A549 (cell line): ENCODE measurements at regions not wholly inside any gene's neighbourhood (a gene's known extent, or its start where the extent isn't known, plus 50 kb on each side); places are given as distances from the start of the nearest gene placed in this dataset.
A peak's percentile ranks its signal among the peaks of the same experiment; 100 is the strongest.

Experiments
- ATAC-seq, 2 experiments: fragments of 200-7000 bp in 1 of 2; fragments of >200 bp in 1 of 2; cut with Nextera tagmentation in 1 of 2; cut with Tn5 transposase in 1 of 2; 3 replicates each; pipeline versions ENCODE4 v1.8.0 to v1.9.1; 2018 to 2020; ENCODE audit warnings: mild to moderate bottlenecking in 1 of 2, moderate library complexity in 1 of 2
- CTCF ChIA-PET: fragments of 300-600 bp; sonication (Branson Sonifier 250); formaldehyde crosslinking; extraction: SDS; loops from one replicate; lab custom pipeline; 2021; ENCODE audit warnings: antibody characterized with exemption, inconsistent platforms; lab: Yijun Ruan, JAX
- POLR2A ChIA-PET: fragments of 350-600 bp; formaldehyde crosslinking; extraction: SDS; loops from one replicate; lab custom pipeline; 2021; ENCODE audit warnings: antibody characterized with exemption, inconsistent platforms; lab: Yijun Ruan, JAX
- DNase-seq, 2 experiments: peaks; one replicate each; pipeline versions ENCODE4 v3.0.0 to v3.0.0-alpha.2; 2011 to 2016; ENCODE audit warnings: low read depth in 1 of 2, low spot score in 1 of 2
- FAIRE-seq: peaks from 2 replicates; lab custom pipeline; 2011; peaks lifted over from hg19 to GRCh38; lab: Jason Lieb, UNC
- H3K27ac ChIP-seq, 2 experiments: fragments of >200 bp; sonication (Bioruptor Twin); formaldehyde crosslinking; 3 replicates each; pipeline ENCODE4 v1.5.1; 2016 to 2017
- H3K4me1 ChIP-seq: fragments of >200 bp; sonication (Bioruptor Twin); formaldehyde crosslinking; 3 replicates; pipeline ENCODE4 v1.6.1; 2016
- H3K4me2 ChIP-seq: fragments of >200 bp; sonication (Bioruptor Twin); formaldehyde crosslinking; 3 replicates; pipeline ENCODE4 v1.6.1; 2016
- H3K4me3 ChIP-seq: fragments of >200 bp; sonication (Bioruptor Twin); formaldehyde crosslinking; 3 replicates; pipeline ENCODE4 v1.5.1; 2016
- H3K9me3 ChIP-seq: fragments of >200 bp; sonication (Bioruptor Twin); formaldehyde crosslinking; 3 replicates; pipeline ENCODE4 v1.6.1; 2016
- ATOH8 ChIP-seq: fragments of 250-450 bp; sonication (Bioruptor Pico); IDR thresholded peaks from 2 replicates; pipeline ENCODE4 v1.5.0; 2020; ENCODE audit warnings: low read depth, mild to moderate bottlenecking, moderate library complexity
- BCL3 ChIP-seq: fragments of >200 bp; sonication (Bioruptor Twin); formaldehyde crosslinking; IDR thresholded peaks from 3 replicates; pipeline ENCODE4 v1.6.1; 2016
- CBX8 ChIP-seq: fragments of 200-600 bp; sonication (generic); IDR thresholded peaks from 2 replicates; pipeline ENCODE4 v1.6.1; 2016
- CHD2 ChIP-seq: fragments of 150-350 bp; IDR thresholded peaks from 2 replicates; pipeline ENCODE4 v1.6.1; 2014; ENCODE audit warnings: low read length; ENCODE audit not compliant: partially characterized antibody
- CTCF ChIP-seq: fragments of >200 bp; sonication (Bioruptor Twin); formaldehyde crosslinking; IDR thresholded peaks from 3 replicates; pipeline ENCODE4 v1.5.1; 2016
- EHF ChIP-seq: fragments of 250-450 bp; sonication (Bioruptor Pico); IDR thresholded peaks from 2 replicates; pipeline ENCODE4 v1.5.0; 2020; ENCODE audit warnings: mild to moderate bottlenecking
- ELK1 ChIP-seq: fragments of 150-350 bp; IDR thresholded peaks from 2 replicates; pipeline ENCODE4 v1.6.1; 2014; ENCODE audit warnings: low read depth, mild to moderate bottlenecking, low read length
- ESRRA ChIP-seq: fragments of 150-350 bp; IDR thresholded peaks from 2 replicates; pipeline ENCODE4 v1.6.1; 2014; ENCODE audit warnings: mild to moderate bottlenecking, low read length, borderline replicate concordance
- FOSB ChIP-seq: fragments of 250-450 bp; sonication (Bioruptor Pico); IDR thresholded peaks from 2 replicates; pipeline ENCODE4 v1.5.0; 2020; ENCODE audit warnings: mild to moderate bottlenecking, moderate library complexity
- FOSL2 ChIP-seq, 2 experiments: fragments of 450-650 bp in 1 of 2; fragments of >200 bp in 1 of 2; sonication (Bioruptor Twin) in 1 of 2; formaldehyde crosslinking; IDR thresholded peaks; 2 replicates each; pipeline versions ENCODE4 v1.5.0 to v1.6.1; 2016 to 2020; ENCODE audit warnings: mild to moderate bottlenecking in 1 of 2, moderate library complexity in 1 of 2
- FOXS1 ChIP-seq: fragments of 250-450 bp; sonication (Bioruptor Pico); IDR thresholded peaks from 2 replicates; pipeline ENCODE4 v1.5.0; 2020; ENCODE audit warnings: mild to moderate bottlenecking, moderate library complexity
- HOXB5 ChIP-seq: fragments of 250-450 bp; sonication (Bioruptor Pico); IDR thresholded peaks from 2 replicates; pipeline ENCODE4 v1.5.0; 2020; ENCODE audit warnings: mild to moderate bottlenecking, moderate library complexity
- KDM1A ChIP-seq: fragments of 200-600 bp; sonication (generic); IDR thresholded peaks from 2 replicates; pipeline ENCODE4 v1.6.1; 2016; ENCODE audit warnings: low read depth, mild to moderate bottlenecking
- NFE2L2 ChIP-seq: fragments of 150-350 bp; conservative IDR thresholded peaks from 2 replicates; pipeline ENCODE4 v1.6.1; 2014; ENCODE audit warnings: low read length
- NPAS2 ChIP-seq: fragments of 250-450 bp; sonication (Bioruptor Pico); IDR thresholded peaks from 2 replicates; pipeline ENCODE4 v1.8.0; 2022; ENCODE audit warnings: mild to moderate bottlenecking, moderate library complexity, borderline replicate concordance
- PBX3 ChIP-seq: IDR thresholded peaks from 2 replicates; pipeline ENCODE4 v1.6.1; 2012
- PHF8 ChIP-seq: fragments of 200-600 bp; sonication (generic); IDR thresholded peaks from 2 replicates; pipeline ENCODE4 v1.6.1; 2016; ENCODE audit warnings: low read depth, mild to moderate bottlenecking, antibody characterized with exemption, moderate library complexity, borderline replicate concordance
- POLR2A ChIP-seq: IDR thresholded peaks from 2 replicates; pipeline ENCODE4 v1.6.1; 2012; ENCODE audit warnings: mild to moderate bottlenecking, low read length
- POLR2AphosphoS2 ChIP-seq: conservative IDR thresholded peaks from 2 replicates; pipeline ENCODE4 v1.6.1; 2012; ENCODE audit warnings: low read length, improper control_type of control experiment, inconsistent platforms
- RAD21 ChIP-seq, 2 experiments: fragments of >200 bp in 1 of 2; sonication (Bioruptor Twin) in 1 of 2; formaldehyde crosslinking in 1 of 2; IDR thresholded peaks in 1 of 2; conservative IDR thresholded peaks in 1 of 2; 2 replicates in 1 of 2; 3 replicates in 1 of 2; pipeline ENCODE4 v1.6.1; 2012 to 2018; ENCODE audit warnings: inconsistent platforms in 1 of 2
- TP53 ChIP-seq: fragments of 250-450 bp; sonication (Bioruptor Pico); IDR thresholded peaks from 2 replicates; pipeline ENCODE4 v1.5.0; 2021; ENCODE audit warnings: mild to moderate bottlenecking, moderate library complexity
- ZFP36 ChIP-seq: fragments of 450-650 bp; IDR thresholded peaks from 2 replicates; pipeline ENCODE4 v1.6.1; 2014; ENCODE audit warnings: borderline replicate concordance; ENCODE audit not compliant: partially characterized antibody
- WGBS: methylation state at CpG from one replicate; pipeline ENCODE4 v1.1.6; 2017; ENCODE audit errors: missing lambda C conversion rate; 5-methylcytosine and 5-hydroxymethylcytosine counted together
- TF ChIP-seq, protein P1 (sequence below): fragments of >200 bp; sonication (Bioruptor Twin); formaldehyde crosslinking; IDR thresholded peaks from 2 replicates; pipeline ENCODE4 v1.6.1; 2016
- TF ChIP-seq, protein P2 (sequence below): IDR thresholded peaks from 2 replicates; pipeline ENCODE4 v1.6.1; 2012; ENCODE audit warnings: low read depth, borderline replicate concordance

GRCh38 chrX:150018931-150019361, 80.7 kb upstream of the EOLA2 start:
- Histone ChIP-seq H3K4me3 (no peak overlapping the region), H3K27ac (no peak overlapping the region), H3K9me3 (no peaks in the 10 kb centered on the region), H3K4me2 (no peak overlapping the region), H3K4me1 (peaks cover 3% of the 10 kb centered on the region; the same call in 1 of the 3 replicates)
- POLR2A ChIA-PET, result no interaction called here
- CTCF ChIA-PET, result no interaction called here
- FAIRE-seq, result peak; percentile 85
- peak; percentile 56 to 69; a peak in 4 of 6 replicates for ATAC-seq
- TF ChIP-seq HOXB5 (CRISPR knock-in tag) (no peak), CTCF (no peak), TP53 (no peak), ELK1 (no peak), FOSL2 (IDR thresholded peaks at IDR 0.05) (no peak), FOSL2 (CRISPR knock-in tag; IDR thresholded peaks at IDR 0.05) (no peak), ATOH8 (CRISPR knock-in tag) (no peak), POLR2A (no peak)
- DNase-seq, result no peak
- WGBS, result 86% methylated on average over 2 of the region's 2 CpGs

DNA sequence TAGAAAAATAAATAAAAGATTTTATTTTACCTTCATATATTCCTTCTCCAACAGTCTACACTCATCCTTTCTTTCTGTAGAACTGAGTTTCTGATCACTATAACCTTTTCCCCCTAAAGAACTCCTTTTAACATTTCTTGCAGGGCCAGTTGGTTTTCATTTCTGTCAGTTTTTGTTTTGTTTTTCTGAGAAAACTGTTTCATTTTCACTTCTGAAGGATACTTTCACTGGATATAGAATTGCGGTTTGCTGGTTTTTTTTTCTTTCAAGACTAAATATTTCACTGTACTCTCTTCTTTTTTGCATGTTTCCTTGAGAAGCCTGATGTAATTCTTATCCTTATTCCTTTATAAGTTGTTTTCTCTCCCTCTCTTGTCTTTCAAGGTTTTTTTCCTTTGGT, 90.4 kb upstream of the EOLA2 start:
- Histone ChIP-seq H3K9me3 (no peaks in the 10 kb centered on the region), H3K4me1 (peaks cover 11% of the 10 kb centered on the region), H3K27ac (no peak overlapping the region), H3K4me3 (no peak overlapping the region), H3K4me2 (no peak overlapping the region)
- CTCF ChIA-PET, result no interaction called here
- 89% methylated on average over 1 of the region's 1 CpG for WGBS
- POLR2A ChIA-PET, result no interaction called here
- TF ChIP-seq, protein P1, sequence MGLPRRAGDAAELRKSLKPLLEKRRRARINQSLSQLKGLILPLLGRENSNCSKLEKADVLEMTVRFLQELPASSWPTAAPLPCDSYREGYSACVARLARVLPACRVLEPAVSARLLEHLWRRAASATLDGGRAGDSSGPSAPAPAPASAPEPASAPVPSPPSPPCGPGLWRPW, result no peak
- TF ChIP-seq ELK1, result no peak
- TF ChIP-seq FOSB (CRISPR knock-in tag), result no peak
- no peak for TF ChIP-seq ZFP36
- no peak for TF ChIP-seq EHF (CRISPR knock-in tag)
- TF ChIP-seq POLR2AphosphoS2, result no peak
- no peak for TF ChIP-seq KDM1A
- no peak for TF ChIP-seq FOXS1 (CRISPR knock-in tag)
- TF ChIP-seq ESRRA, result no peak
- TF ChIP-seq BCL3, result no peak
- no peak for TF ChIP-seq POLR2A
- TF ChIP-seq NPAS2 (CRISPR knock-in tag), result no peak
- no peak for TF ChIP-seq CHD2
- TF ChIP-seq RAD21 (conservative IDR thresholded peaks at IDR 0.05 in 1 of 2, IDR thresholded peaks at IDR 0.05 in 1 of 2), result no peak
- TF ChIP-seq CBX8, result no peak
- TF ChIP-seq, protein P2, sequence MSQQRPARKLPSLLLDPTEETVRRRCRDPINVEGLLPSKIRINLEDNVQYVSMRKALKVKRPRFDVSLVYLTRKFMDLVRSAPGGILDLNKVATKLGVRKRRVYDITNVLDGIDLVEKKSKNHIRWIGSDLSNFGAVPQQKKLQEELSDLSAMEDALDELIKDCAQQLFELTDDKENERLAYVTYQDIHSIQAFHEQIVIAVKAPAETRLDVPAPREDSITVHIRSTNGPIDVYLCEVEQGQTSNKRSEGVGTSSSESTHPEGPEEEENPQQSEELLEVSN, result no peak
- TF ChIP-seq PBX3, result no peak
- no peak for TF ChIP-seq PHF8
- TF ChIP-seq NFE2L2, result no peak
- DNase-seq (no peak), ATAC-seq (no peak), FAIRE-seq (peak; percentile 39)
